WERI-Rb-1 (cell line): ENCODE measurements at regions not wholly inside any gene's neighbourhood (a gene's known extent, or its start where the extent isn't known, plus 50 kb on each side); places are given as distances from the start of the nearest gene placed in this dataset.
"Not testable (repeated sequence)": the region's sequence is repeated elsewhere in the genome, so short reads cannot be mapped to it uniquely, and the experiment has no call there.

ENCODE experiments used
- DNase-seq: peaks from one replicate; pipeline ENCODE4 v3.0.0-alpha.2; 2020
- H3K27ac ChIP-seq: fragments of 250-450 bp; sonication (Bioruptor Pico); 2 replicates; pipeline ENCODE4 v1.5.1; 2020; ENCODE audit warnings: mild to moderate bottlenecking, moderate library complexity
- H3K27me3 ChIP-seq: fragments of 250-450 bp; sonication (Bioruptor Pico); 2 replicates; pipeline ENCODE4 v1.5.1; 2021; ENCODE audit warnings: mild to moderate bottlenecking, low read depth, moderate library complexity; ENCODE audit not compliant: insufficient read depth, severe bottlenecking
- H3K36me3 ChIP-seq: fragments of 250-450 bp; sonication (Bioruptor Pico); 2 replicates; pipeline ENCODE4 v1.5.1; 2020; ENCODE audit warnings: mild to moderate bottlenecking, moderate library complexity
- H3K4me3 ChIP-seq: 2 replicates; pipeline ENCODE4 v1.5.1; 2011; ENCODE audit warnings: low read depth, mild to moderate bottlenecking, control low read depth, low read length
- H3K9me3 ChIP-seq: fragments of 250-450 bp; sonication (Bioruptor Pico); 2 replicates; pipeline ENCODE4 v1.5.1; 2021; ENCODE audit warnings: mild to moderate bottlenecking, moderate library complexity; ENCODE audit not compliant: severe bottlenecking
- CTCF ChIP-seq: IDR thresholded peaks from 2 replicates; pipeline ENCODE4 v1.5.1; 2011; ENCODE audit warnings: low read depth, mild to moderate bottlenecking, control low read depth, inconsistent platforms, low read length

DNA sequence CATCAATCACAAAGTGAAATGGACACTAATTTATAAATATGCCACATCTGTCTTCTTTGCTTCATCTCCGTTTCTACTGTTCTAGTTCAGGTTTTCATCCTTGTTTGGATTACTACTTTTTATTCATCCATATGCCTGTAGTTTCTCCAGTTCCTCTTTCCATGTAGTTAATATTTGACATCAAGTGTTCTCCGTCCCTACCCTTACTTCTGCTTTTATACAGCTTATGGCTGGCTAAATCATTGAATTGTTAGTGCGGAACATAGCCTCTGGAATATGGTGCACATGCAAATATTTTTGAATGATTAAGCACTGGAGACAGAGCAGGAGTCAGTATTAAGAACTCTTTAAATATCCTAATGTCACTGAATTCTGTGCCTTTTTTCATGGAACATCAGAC lies 230.0 kb upstream of the PPP1R3A start:
- no peaks in the 10 kb centered on the region for H3K27me3 ChIP-seq
- H3K9me3 ChIP-seq = no peaks in the 10 kb centered on the region
- no peak for DNase-seq
- no peak overlapping the region for H3K4me3 ChIP-seq
- no peaks in the 10 kb centered on the region for H3K36me3 ChIP-seq
- no peak overlapping the region for H3K27ac ChIP-seq
- no peak for TF ChIP-seq CTCF

GRCh38 chr7:114141415-114141814 lies 222.6 kb upstream of the PPP1R3A start:
- Histone ChIP-seq H3K27ac (no peak overlapping the region), H3K36me3 (no peaks in the 10 kb centered on the region), H3K9me3 (no peaks in the 10 kb centered on the region), H3K27me3 (no peaks in the 10 kb centered on the region), H3K4me3 (no peak overlapping the region)
- TF ChIP-seq CTCF = no peak
- DNase-seq = no peak

GRCh38 chr7:114140561-114140960 lies 221.8 kb upstream of the PPP1R3A start:
- Histone ChIP-seq H3K36me3 (no peaks in the 10 kb centered on the region), H3K27me3 (no peaks in the 10 kb centered on the region), H3K27ac (no peak overlapping the region), H3K4me3 (no peak overlapping the region), H3K9me3 (no peaks in the 10 kb centered on the region)
- TF ChIP-seq CTCF = no peak
- no peak for DNase-seq

DNA sequence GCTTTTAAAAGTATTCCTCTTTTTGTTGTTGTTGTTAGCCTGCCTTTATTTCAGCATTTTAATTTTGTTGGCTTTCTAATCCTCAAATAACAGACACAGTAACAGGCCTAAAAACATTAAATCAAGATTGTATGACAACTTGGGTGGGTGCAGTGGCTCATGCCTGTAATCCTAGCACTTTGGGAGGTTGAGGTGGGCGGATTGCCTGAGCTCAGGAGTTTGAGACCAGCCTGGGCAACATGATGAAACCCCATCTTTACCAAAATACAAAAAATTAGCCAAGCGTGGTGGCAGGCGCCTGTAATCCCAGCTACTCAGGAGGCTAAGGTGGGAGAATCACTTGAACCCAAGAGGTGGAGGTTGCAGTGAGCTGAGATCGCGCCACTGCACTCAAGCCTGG lies 220.9 kb upstream of the PPP1R3A start:
- H3K27ac ChIP-seq, H3K27me3 ChIP-seq, H3K36me3 ChIP-seq, H3K4me3 ChIP-seq, H3K9me3 ChIP-seq, DNase-seq: not testable (repeated sequence)

GRCh38 chr7:114138587-114138986 lies 219.8 kb upstream of the PPP1R3A start:
- no peak for DNase-seq

GRCh38 chr7:114133717-114134116 lies 214.9 kb upstream of the PPP1R3A start:
- DNase-seq = no peak
- H3K27me3 ChIP-seq = no peaks in the 10 kb centered on the region
- no peak overlapping the region for H3K27ac ChIP-seq
- TF ChIP-seq CTCF = no peak
- no peak overlapping the region for H3K4me3 ChIP-seq
- no peaks in the 10 kb centered on the region for H3K36me3 ChIP-seq
- H3K9me3 ChIP-seq = no peaks in the 10 kb centered on the region

More at GRCh38 chr7:114138587-114138986, 219.8 kb upstream of the PPP1R3A start:
- Histone ChIP-seq H3K36me3 (no peaks in the 10 kb centered on the region), H3K27me3 (no peaks in the 10 kb centered on the region), H3K27ac (no peak overlapping the region), H3K4me3 (no peak overlapping the region), H3K9me3 (no peaks in the 10 kb centered on the region)
- no peak for TF ChIP-seq CTCF
